H1 (cell line): ENCODE measurements at regions not wholly inside any gene's neighbourhood (a gene's known extent, or its start where the extent isn't known, plus 50 kb on each side); places are given as distances from the start of the nearest gene placed in this dataset.

Source experiments
- CTCF ChIA-PET: fragments of 300-600 bp; sonication (Branson Sonifier 250); formaldehyde crosslinking; loops from one replicate; lab custom pipeline; 2021; ENCODE audit not compliant: partially characterized antibody; lab: Charles Lee
- POLR2A ChIA-PET: fragments of 300-600 bp; sonication (Branson Sonifier 250); formaldehyde crosslinking; loops from one replicate; lab custom pipeline; 2021; ENCODE audit warnings: inconsistent platforms; ENCODE audit not compliant: partially characterized antibody; lab: Charles Lee
- DNase-seq, 2 experiments: peaks; one replicate each; pipeline versions ENCODE4 v3.0.0 to v3.0.0-alpha.2; 2010 to 2022; ENCODE audit warnings: low spot score in 2 of 2, low read depth in 1 of 2, mixed read lengths in 1 of 2
- FAIRE-seq: peaks from 2 replicates; lab custom pipeline; 2011; peaks lifted over from hg19 to GRCh38; lab: Jason Lieb, UNC
- H2AFZ ChIP-seq: 2 replicates; pipeline ENCODE4 v1.8.1; 2012; ENCODE audit warnings: low read length, inconsistent platforms
- H2AK5ac ChIP-seq: 2 replicates; pipeline ENCODE4 v1.6.1; 2013; ENCODE audit warnings: low read depth, low read length
- H2BK120ac ChIP-seq: replicated peaks from 2 replicates; pipeline ENCODE3; 2013; ENCODE audit warnings: low read depth, low read length, inconsistent platforms
- H2BK12ac ChIP-seq: 2 replicates; pipeline ENCODE4 v1.6.1; 2013; ENCODE audit warnings: low read depth, low read length
- H2BK15ac ChIP-seq: 2 replicates; pipeline ENCODE4 v1.6.1; 2013; ENCODE audit warnings: low read length
- H2BK20ac ChIP-seq: 2 replicates; pipeline ENCODE4 v1.6.1; 2013; ENCODE audit warnings: low read length
- H2BK5ac ChIP-seq: 2 replicates; pipeline ENCODE4 v1.6.1; 2013; ENCODE audit warnings: low read depth, low read length
- H3K14ac ChIP-seq: 2 replicates; pipeline ENCODE4 v1.6.1; 2013; ENCODE audit warnings: inconsistent platforms; ENCODE audit not compliant: insufficient read length
- H3K18ac ChIP-seq: 2 replicates; pipeline ENCODE4 v1.6.1; 2013; ENCODE audit warnings: low read length; ENCODE audit errors: extremely low read depth
- H3K23ac ChIP-seq: 2 replicates; pipeline ENCODE4 v1.6.1; 2013; ENCODE audit warnings: inconsistent platforms; ENCODE audit not compliant: insufficient read length
- H3K23me2 ChIP-seq: 2 replicates; pipeline ENCODE4 v1.6.1; 2013; ENCODE audit warnings: low read depth, low read length
- H3K27ac ChIP-seq: 2 replicates; pipeline ENCODE4 v1.6.1; 2011; ENCODE audit warnings: low read depth, low read length, inconsistent platforms
- H3K27me3 ChIP-seq, 4 experiments: replicated peaks in 1 of 4; 1 replicate in 1 of 4; 2 replicates in 3 of 4; pipeline versions ENCODE4 v1.6.1 to v1.8.1; 2011 to 2013; ENCODE audit warnings: low read length in 3 of 4, mild to moderate bottlenecking in 3 of 4, inconsistent platforms in 2 of 4, mixed read lengths in 2 of 4, moderate library complexity in 1 of 4; ENCODE audit not compliant: control insufficient read depth in 3 of 4, insufficient read depth in 3 of 4; ENCODE audit errors: extremely low read depth in 1 of 4
- H3K36me3 ChIP-seq, 4 experiments: 2 replicates each; pipeline versions ENCODE4 v1.6.1 to v1.8.1; 2011 to 2013; ENCODE audit warnings: mild to moderate bottlenecking in 4 of 4, low read length in 3 of 4, moderate library complexity in 2 of 4, control low read depth in 1 of 4, inconsistent platforms in 1 of 4; ENCODE audit not compliant: insufficient read depth in 4 of 4, control insufficient read depth in 2 of 4
- H3K4ac ChIP-seq: replicated peaks from 2 replicates; pipeline ENCODE3; 2013; ENCODE audit warnings: low read length, low read depth, mixed read lengths, inconsistent platforms; ENCODE audit not compliant: insufficient read length
- H3K4me1 ChIP-seq, 4 experiments: replicated peaks in 1 of 4; 1 replicate in 1 of 4; 2 replicates in 3 of 4; pipeline versions ENCODE4 v1.6.1 to v1.8.1; 2011 to 2013; ENCODE audit warnings: low read length in 3 of 4, inconsistent platforms in 2 of 4, mixed read lengths in 1 of 4; ENCODE audit not compliant: insufficient read depth in 4 of 4, control insufficient read depth in 3 of 4
- H3K4me2 ChIP-seq, 2 experiments: 2 replicates each; pipeline versions ENCODE4 v1.6.1 to v1.8.1; 2011 to 2013; ENCODE audit warnings: low read depth in 2 of 2, low read length in 2 of 2, control low read depth in 1 of 2, inconsistent platforms in 1 of 2, mild to moderate bottlenecking in 1 of 2; ENCODE audit not compliant: insufficient read depth in 1 of 2
- H3K4me3 ChIP-seq, 4 experiments: fragments of 200-600, 300-600 bp in 1 of 4; sonication (generic), shearing (Covaris generic), sonication (Bioruptor Twin) in 1 of 4; 2 replicates each; pipeline versions ENCODE4 v1.5.1 to v1.8.1; 2011 to 2016; ENCODE audit warnings: low read length in 4 of 4, low read depth in 3 of 4, control low read depth in 2 of 4, inconsistent platforms in 2 of 4, mild to moderate bottlenecking in 2 of 4, mixed read lengths in 1 of 4, moderate library complexity in 1 of 4; ENCODE audit not compliant: insufficient read depth in 2 of 4; ENCODE audit errors: extremely low read depth in 1 of 4
- H3K56ac ChIP-seq: replicated peaks from 2 replicates; pipeline ENCODE3; 2013; ENCODE audit warnings: low read depth, mild to moderate bottlenecking, mixed read lengths, low read length, inconsistent platforms; ENCODE audit not compliant: insufficient read length
- H3K79me1 ChIP-seq: 2 replicates; pipeline ENCODE4 v1.6.1; 2013; ENCODE audit warnings: low read depth, low read length, control low read depth
- H3K79me2 ChIP-seq, 2 experiments: 2 replicates each; pipeline versions ENCODE4 v1.6.1 to v1.8.1; 2012 to 2013; ENCODE audit warnings: low read length in 2 of 2, mild to moderate bottlenecking in 2 of 2, inconsistent platforms in 1 of 2; ENCODE audit not compliant: insufficient read depth in 2 of 2, control insufficient read depth in 1 of 2
- H3K9ac ChIP-seq, 4 experiments: replicated peaks in 1 of 4; 1 replicate in 1 of 4; 2 replicates in 3 of 4; pipeline versions ENCODE4 v1.6.1 to v1.8.1; 2011 to 2013; ENCODE audit warnings: low read depth in 3 of 4, low read length in 3 of 4, control low read depth in 2 of 4, mild to moderate bottlenecking in 2 of 4, moderate library complexity in 2 of 4, inconsistent platforms in 1 of 4; ENCODE audit errors: extremely low read depth in 1 of 4
- H3K9me3 ChIP-seq, 2 experiments: 2 replicates each; pipeline versions ENCODE4 v1.6.1 to v1.8.1; 2012 to 2013; ENCODE audit warnings: mild to moderate bottlenecking in 2 of 2, moderate library complexity in 2 of 2, control low read depth in 1 of 2, inconsistent platforms in 1 of 2, low read depth in 1 of 2, low read length in 1 of 2, mixed read lengths in 1 of 2; ENCODE audit not compliant: insufficient read depth in 2 of 2
- H4K20me1 ChIP-seq, 2 experiments: replicated peaks in 1 of 2; 2 replicates each; pipeline versions ENCODE3 to v1.8.1; 2011 to 2013; ENCODE audit warnings: inconsistent platforms in 2 of 2, low read length in 2 of 2, mild to moderate bottlenecking in 1 of 2; ENCODE audit not compliant: insufficient read depth in 2 of 2, control insufficient read depth in 1 of 2
- H4K5ac ChIP-seq: 2 replicates; pipeline ENCODE4 v1.6.1; 2013; ENCODE audit warnings: low read length, low read depth, mixed read lengths, inconsistent platforms; ENCODE audit not compliant: insufficient read length
- H4K8ac ChIP-seq: 2 replicates; pipeline ENCODE4 v1.8.0; 2013; ENCODE audit warnings: mild to moderate bottlenecking, moderate library complexity, low read length, inconsistent platforms; ENCODE audit not compliant: insufficient read depth; ENCODE audit errors: extremely low read depth
- H4K91ac ChIP-seq: replicated peaks from 2 replicates; pipeline ENCODE3; 2013; ENCODE audit warnings: low read length, mixed read lengths, inconsistent platforms; ENCODE audit not compliant: insufficient read length
- ATF3 ChIP-seq: IDR thresholded peaks from 2 replicates; pipeline ENCODE4 v1.6.1; 2011; ENCODE audit warnings: low read depth, mild to moderate bottlenecking, low read length; ENCODE audit not compliant: insufficient read depth
- EZH2 ChIP-seq: fragments of 200-600 bp; sonication (generic); IDR thresholded peaks from 2 replicates; pipeline ENCODE4 v1.7.1; 2012; ENCODE audit warnings: low read depth, mild to moderate bottlenecking, moderate library complexity, low read length, inconsistent platforms; ENCODE audit not compliant: severe bottlenecking
- FOSL1 ChIP-seq: IDR thresholded peaks from 2 replicates; pipeline ENCODE4 v1.6.1; 2011; ENCODE audit warnings: mild to moderate bottlenecking, low read depth, low read length, moderate library complexity; ENCODE audit not compliant: insufficient read depth
- GABPA ChIP-seq: IDR thresholded peaks from 2 replicates; pipeline ENCODE4 v1.6.1; 2011; ENCODE audit warnings: mild to moderate bottlenecking, low read length, moderate library complexity, borderline replicate concordance; ENCODE audit not compliant: insufficient read depth
- HDAC6 ChIP-seq: IDR thresholded peaks from one replicate; pipeline ENCODE4 v1.7.1; 2012; ENCODE audit warnings: low read depth, mild to moderate bottlenecking, inconsistent platforms, low read length, moderate library complexity
- KDM4A ChIP-seq: IDR thresholded peaks from one replicate; pipeline ENCODE4 v1.7.1; 2012; ENCODE audit warnings: low read depth, mild to moderate bottlenecking, moderate library complexity, low read length, inconsistent platforms; ENCODE audit not compliant: severe bottlenecking
- MAFK ChIP-seq: IDR thresholded peaks from 2 replicates; pipeline ENCODE4 v1.6.1; 2012; ENCODE audit warnings: low read depth, mild to moderate bottlenecking, improper control_type of control experiment, low read length
- POLR2A ChIP-seq, 2 experiments: IDR thresholded peaks; 1 replicate in 1 of 2; 2 replicates in 1 of 2; pipeline ENCODE4 v1.6.1; 2011; ENCODE audit warnings: low read depth in 2 of 2, low read length in 2 of 2, mild to moderate bottlenecking in 2 of 2; ENCODE audit errors: control extremely low read depth in 1 of 2
- POU5F1 ChIP-seq: IDR thresholded peaks from 2 replicates; pipeline ENCODE4 v1.6.1; 2011; ENCODE audit warnings: low read depth, mild to moderate bottlenecking, low read length, moderate library complexity
- RAD21 ChIP-seq, 2 experiments: IDR thresholded peaks in 1 of 2; conservative IDR thresholded peaks in 1 of 2; 2 replicates each; pipeline ENCODE4 v1.6.1; 2011; ENCODE audit warnings: low read depth in 2 of 2, low read length in 2 of 2, improper control_type of control experiment in 1 of 2, inconsistent platforms in 1 of 2, mild to moderate bottlenecking in 1 of 2, moderate library complexity in 1 of 2
- SIRT6 ChIP-seq: IDR thresholded peaks from one replicate; pipeline ENCODE4 v1.7.1; 2012; ENCODE audit warnings: low read length, inconsistent platforms
- SIX5 ChIP-seq: IDR thresholded peaks from 2 replicates; pipeline ENCODE4 v1.6.1; 2011; ENCODE audit warnings: mild to moderate bottlenecking, low read depth, low read length
- SRF ChIP-seq: IDR thresholded peaks from 2 replicates; pipeline ENCODE4 v1.6.1; 2011; ENCODE audit warnings: mild to moderate bottlenecking, low read depth, low read length, moderate library complexity
- ZNF274 ChIP-seq: IDR thresholded peaks from 2 replicates; pipeline ENCODE4 v1.7.0; 2012; ENCODE audit warnings: low read length, borderline replicate concordance; ENCODE audit errors: extremely low read depth
- WGBS, 2 experiments: shearing (Covaris generic) in 1 of 2; methylation state at CpG; one replicate each; pipeline versions ENCODE4 v1.1.6 to v1.1.7; 2013 to 2015; ENCODE audit warnings: low lambda C conversion rate in 2 of 2, mixed read lengths in 2 of 2, inconsistent platforms in 1 of 2, low coverage in 1 of 2, missing lambda C conversion rate in 1 of 2; ENCODE audit not compliant: insufficient replicate concordance in 2 of 2, insufficient coverage in 1 of 2, insufficient read length in 1 of 2; ENCODE audit errors: extremely low coverage in 1 of 2, missing lambda C conversion rate in 1 of 2; 5-methylcytosine and 5-hydroxymethylcytosine counted together

GRCh38 chr16:60041671-60042070 lies 1307.6 kb upstream of the GOT2 start:
- no peak overlapping the region for H3K27ac ChIP-seq
- no peak overlapping the region for H4K91ac ChIP-seq
- no peak overlapping the region for H2BK120ac ChIP-seq
- H3K79me2 ChIP-seq = no peaks in the 10 kb centered on the region
- no peak overlapping the region for H3K23ac ChIP-seq
- 83% methylated on average over 1 of the region's 1 CpG; no CpG with 5 or more reads in 1 of the 2 experiments for WGBS, 2 experiments
- H3K9me3 ChIP-seq = no peaks in the 10 kb centered on the region
- H3K4ac ChIP-seq = no peak overlapping the region
- H2BK5ac ChIP-seq = no peak overlapping the region
- ChIA-PET CTCF (interaction anchor here (1.0 kb wide), 1 partner anchor 1228 kb away, joined by 3 read pairs; no protein-coding TSS in a partner anchor), POLR2A (no interaction called here)
- H3K56ac ChIP-seq = no peak overlapping the region
- no peak overlapping the region for H4K8ac ChIP-seq
- no peak overlapping the region for H2BK20ac ChIP-seq
- no peak overlapping the region for H2AFZ ChIP-seq
- no peak overlapping the region for H3K14ac ChIP-seq
- H4K5ac ChIP-seq = no peak overlapping the region
- H2AK5ac ChIP-seq = no peak overlapping the region
- H3K27me3 ChIP-seq = no peaks in the 10 kb centered on the region
- no peak overlapping the region for H3K18ac ChIP-seq
- no peaks in the 10 kb centered on the region for H3K79me1 ChIP-seq
- H3K4me3 ChIP-seq = no peak overlapping the region
- H3K36me3 ChIP-seq = no peaks in the 10 kb centered on the region
- H4K20me1 ChIP-seq = no peaks in the 10 kb centered on the region
- H3K4me2 ChIP-seq = no peak overlapping the region
- no peak overlapping the region for H2BK15ac ChIP-seq
- no peak overlapping the region for H3K9ac ChIP-seq
- TF ChIP-seq HDAC6 (no peak), FOSL1 (no peak), SIX5 (no peak), POLR2A (IDR thresholded peaks at IDR 0.05; ENCODE audit: control extremely low read depth in 1 of 2, low read depth in 2 of 2, low read length in 2 of 2) (no peak), POU5F1 (no peak), MAFK (no peak), ATF3 (no peak), ZNF274 (no peak), RAD21 (IDR thresholded peaks at IDR 0.05 in 1 of 2, conservative IDR thresholded peaks at IDR 0.05 in 1 of 2; ENCODE audit: low read depth in 2 of 2, low read length in 2 of 2) (no peak), SIRT6 (no peak), SRF (no peak), GABPA (no peak), KDM4A (no peak), EZH2 (no peak)
- TF ChIP-seq, all 59 proteins: peak for 0
- no peaks in the 10 kb centered on the region for H3K23me2 ChIP-seq
- no peaks in the 10 kb centered on the region for H3K4me1 ChIP-seq
- FAIRE-seq (no peak), DNase-seq (no peak)
- no peak overlapping the region for H2BK12ac ChIP-seq
